GM19467 (cell line): ENCODE measurements at regions not wholly inside any gene's neighbourhood (a gene's known extent, or its start where the extent isn't known, plus 50 kb on each side); places are given as distances from the start of the nearest gene placed in this dataset.

Source experiments
- ATAC-seq: cut with Tn5 transposase; IDR thresholded peaks from one replicate; pipeline ENCODE4 v1.9.1; 2021; ENCODE audit warnings: mild to moderate bottlenecking, moderate library complexity; ENCODE audit not compliant: unreplicated experiment

- no peak for ATAC-seq
These were observed 74.4 kb upstream of the COPS8 start for GRCh38 chr2:237011206-237011795.

DNA sequence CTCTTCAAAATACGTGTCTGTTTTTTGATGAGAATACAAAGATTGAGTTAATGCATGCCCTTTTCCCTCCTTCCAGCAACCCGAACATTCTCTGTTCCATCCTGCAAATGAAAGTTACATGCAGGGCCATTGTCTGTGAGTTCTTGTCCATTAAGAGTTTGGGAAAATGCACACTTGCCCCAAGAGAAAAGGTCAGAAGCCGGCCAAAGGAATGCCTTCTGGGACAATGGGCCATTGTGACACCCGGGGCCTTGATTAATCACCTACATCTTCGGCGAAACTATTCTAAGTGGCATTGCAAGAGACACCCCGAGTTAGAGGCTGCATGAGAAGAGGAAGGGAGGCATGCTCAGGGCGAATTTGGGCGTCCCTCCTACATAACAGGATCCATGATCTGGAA, 73.7 kb upstream of the COPS8 start:
- ATAC-seq: no peak

DNA sequence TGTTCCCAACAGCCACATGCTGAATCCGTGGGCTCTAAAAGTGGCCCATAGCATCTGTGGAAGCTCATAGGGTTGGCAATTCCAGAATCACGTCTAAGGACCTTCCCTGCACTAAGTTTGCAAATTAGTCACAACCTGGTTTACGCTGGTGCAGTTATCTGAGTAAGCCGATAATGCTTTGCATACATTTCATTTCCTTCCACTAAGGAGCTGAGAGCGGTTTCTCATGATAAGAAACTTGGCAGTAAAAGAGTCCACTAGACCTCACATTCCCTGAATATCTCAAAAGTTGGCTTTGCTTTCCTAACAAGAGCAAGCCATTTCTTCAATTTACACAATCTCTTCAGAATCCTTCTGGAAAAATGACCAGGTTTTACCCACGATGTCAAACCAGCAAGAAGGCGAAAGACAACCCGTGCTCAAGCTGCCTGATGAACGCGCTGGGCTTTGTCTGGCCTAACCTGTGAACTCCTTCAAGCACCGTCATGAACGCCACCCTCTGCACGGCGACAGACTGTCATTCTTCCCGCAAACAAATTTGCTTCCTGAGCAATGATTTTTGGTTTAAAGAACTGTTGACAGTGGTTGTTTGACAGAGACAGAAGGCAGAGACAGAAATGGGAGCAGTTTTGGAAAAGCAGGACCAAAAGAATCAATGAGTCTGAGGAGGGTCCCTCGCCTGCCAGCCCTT, 73.0 kb upstream of the COPS8 start:
- ATAC-seq: no peak

DNA sequence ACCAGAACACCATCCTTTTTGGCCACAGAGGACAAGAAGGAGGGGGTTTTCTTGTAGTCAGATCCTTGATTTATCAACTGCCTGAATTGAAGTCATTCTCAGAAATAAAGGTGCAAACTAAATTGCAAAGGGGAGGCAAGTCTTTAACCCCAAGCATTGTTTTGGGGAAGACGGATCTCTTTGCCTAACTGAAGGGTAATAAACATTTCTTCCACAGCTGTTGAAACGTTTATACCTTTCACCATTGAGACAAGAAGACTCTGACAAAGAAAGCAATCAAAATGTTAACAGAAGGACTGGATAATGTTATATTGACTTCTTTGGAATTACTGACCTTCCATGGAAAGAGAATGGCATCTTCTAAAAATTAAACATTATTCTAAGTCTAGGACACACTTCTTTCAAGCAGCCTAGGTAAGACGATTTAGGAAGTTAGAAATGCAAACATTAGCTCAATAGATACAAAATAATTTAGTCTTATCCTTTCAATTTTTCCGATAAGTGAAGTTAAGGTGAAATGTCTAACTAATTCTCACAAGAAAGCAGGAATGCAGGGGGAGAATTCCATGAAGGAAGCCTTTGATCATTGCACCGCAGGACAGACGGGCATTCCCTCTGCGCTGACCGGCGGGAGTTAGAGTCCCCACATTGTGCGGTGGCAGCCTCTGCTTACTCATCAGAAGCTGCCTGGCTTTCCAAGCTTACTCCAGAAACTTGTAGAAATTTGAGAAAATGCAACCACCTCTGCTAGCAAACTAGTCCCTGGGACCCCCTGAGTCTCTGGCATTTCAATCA, 69.4 kb upstream of the COPS8 start:
- no peak for ATAC-seq

DNA sequence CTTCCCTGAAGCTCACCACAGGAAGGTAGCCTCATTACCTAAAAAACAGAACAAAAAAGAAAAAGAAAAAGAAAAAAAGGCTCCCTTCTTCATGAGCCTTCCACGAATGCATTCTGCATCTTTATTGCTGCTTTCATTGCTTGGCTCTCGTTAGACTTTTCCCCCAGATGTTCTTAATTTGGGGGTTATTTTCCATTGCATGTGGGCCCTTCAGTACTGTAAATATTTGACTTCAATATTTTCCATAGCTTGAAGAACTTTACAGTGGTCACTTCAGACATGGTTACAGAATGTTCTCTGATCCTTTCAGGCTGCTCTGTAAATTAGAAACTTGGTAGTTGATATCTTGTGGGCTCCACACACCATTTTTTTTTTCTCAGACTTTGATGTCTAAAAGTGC, 65.6 kb upstream of the COPS8 start:
- no peak for ATAC-seq

GRCh38 chr2:237022533-237022932, 63.2 kb upstream of the COPS8 start:
- no peak for ATAC-seq

DNA sequence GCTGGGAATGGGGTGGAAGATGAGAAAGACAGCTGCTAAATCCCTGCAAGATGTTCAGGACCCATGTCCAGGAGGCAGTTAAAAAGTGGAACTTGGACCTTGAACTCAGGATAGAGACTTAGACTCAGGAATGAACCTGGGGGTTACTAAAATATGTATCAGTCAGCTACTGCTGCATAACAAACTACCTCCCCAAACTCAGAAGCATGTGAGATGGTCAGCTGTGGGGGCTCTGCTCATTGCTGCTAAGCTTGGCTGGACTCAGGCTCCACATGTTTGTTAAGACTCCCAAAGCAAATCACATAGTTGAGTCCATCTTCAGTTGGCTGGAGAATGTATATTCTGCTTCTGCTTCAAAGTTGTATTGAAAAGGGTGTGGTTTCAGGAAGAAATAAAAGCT, 61.4 kb upstream of the COPS8 start:
- ATAC-seq: no peak

DNA sequence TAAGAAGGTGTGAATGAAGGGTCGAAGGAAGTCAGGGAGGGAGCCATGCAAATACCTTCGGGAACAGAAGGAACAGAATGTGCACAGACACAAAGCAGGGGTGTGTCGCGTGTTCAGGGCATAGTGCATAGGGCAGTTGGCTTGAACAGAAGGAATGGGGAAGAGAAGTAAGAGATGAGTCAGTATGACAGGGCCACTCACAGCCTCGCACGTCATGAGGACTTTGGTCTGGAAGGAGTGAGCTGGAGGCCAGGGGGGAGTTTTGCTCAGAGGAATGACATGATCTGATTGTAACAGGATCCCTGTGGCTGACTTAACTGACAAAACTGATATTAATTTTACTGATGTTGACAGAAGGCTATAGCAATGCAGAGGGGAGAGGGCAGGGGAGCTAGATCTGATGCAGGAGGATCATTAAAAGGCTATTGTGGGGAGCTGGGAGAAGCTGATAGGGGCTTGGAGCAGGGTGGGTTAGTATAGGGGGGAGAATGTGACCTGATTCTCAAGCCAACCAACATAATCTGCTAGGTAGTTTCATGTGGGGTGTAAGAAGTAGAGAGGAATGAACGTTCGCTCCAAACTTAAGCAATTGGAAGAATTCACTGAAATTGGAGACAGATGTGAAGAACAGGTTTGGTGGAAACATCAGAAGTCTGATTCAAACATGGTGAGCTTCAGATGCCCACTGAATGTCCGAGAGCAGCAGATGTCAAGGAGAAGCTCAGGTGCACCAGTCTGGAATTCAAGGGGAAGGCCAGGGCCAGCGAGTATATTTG, 60.4 kb upstream of the COPS8 start:
- ATAC-seq: no peak

DNA sequence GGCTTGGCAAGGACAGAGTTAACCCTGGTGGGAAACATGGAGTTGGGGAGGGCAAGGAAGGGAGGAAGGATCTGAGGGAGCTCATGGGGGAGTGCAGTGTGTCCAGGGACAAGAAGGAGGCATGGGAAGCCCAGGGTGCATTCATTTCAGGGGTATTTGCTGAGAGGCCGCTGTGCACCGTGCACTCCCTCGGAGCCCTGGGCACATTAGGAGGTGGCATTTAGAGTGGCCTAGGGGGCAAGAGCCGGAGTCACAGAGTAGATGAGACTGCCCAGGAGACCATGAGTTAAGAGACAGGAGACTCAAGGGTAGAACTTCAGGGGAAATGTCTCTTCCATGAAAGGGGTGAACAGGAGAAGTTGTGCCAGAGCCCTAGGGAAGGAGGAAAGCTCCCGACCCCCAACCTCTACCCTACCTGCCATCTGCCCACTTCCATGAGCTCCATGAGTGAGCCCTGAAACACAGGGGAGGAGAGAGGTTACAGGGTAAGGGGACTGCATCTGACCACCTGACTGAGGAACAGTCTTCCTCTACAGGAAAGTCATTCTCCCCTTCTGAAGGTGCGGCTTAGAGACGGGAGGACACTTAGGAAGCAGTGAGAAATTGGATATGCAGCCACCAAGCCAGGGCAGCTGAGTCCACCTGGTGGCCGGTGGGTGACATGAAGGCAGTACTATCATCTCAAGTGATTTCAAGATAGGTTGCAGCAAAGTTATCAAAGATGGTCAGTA, 58.5 kb upstream of the COPS8 start:
- no peak for ATAC-seq

GRCh38 chr2:237027712-237028029, 58.0 kb upstream of the COPS8 start:
- no peak for ATAC-seq

GRCh38 chr2:237030382-237030781, 55.3 kb upstream of the COPS8 start:
- no peak for ATAC-seq

DNA sequence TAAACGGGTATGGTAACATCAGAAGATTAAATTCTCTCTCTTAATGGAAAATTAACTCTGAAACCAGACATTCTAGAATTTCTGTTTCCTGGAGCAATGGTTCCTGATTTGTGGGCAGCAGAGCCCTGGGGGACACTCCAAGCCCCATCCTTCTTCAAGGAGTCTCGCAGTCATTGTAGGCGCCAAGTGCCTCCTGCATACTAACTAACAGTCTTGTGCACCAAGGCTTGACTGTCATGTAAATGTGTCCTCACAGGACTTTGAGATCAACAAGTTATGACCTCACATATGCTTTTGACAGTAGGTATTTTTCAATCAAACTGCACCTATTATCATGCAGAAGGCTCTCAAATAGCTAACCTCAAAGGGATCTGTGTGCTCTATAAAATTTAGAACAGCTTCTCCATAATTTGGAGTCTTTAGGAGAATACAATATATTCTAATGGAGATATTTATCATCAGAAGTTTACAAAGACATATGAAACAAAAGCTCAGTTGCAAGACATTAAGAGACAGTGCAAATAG, 52.1 kb upstream of the COPS8 start:
- no peak for ATAC-seq

GRCh38 chr2:237035781-237036475, 49.8 kb upstream of the COPS8 start:
- ATAC-seq: no peak
